Choroid plexus epithelial cell (primary cell): ENCODE measurements at regions not wholly inside any gene's neighbourhood (a gene's known extent, or its start where the extent isn't known, plus 50 kb on each side); places are given as distances from the start of the nearest gene placed in this dataset.

Source experiments
- DNase-seq: peaks from one replicate; pipeline ENCODE4 v3.0.0-alpha.2; 2010; ENCODE audit warnings: low read depth
- H3K4me3 ChIP-seq: 2 replicates; pipeline ENCODE4 v1.5.1; 2011; ENCODE audit warnings: low read depth, mild to moderate bottlenecking, control low read depth, low read length, moderate library complexity
- TF ChIP-seq, protein P1 (sequence below): conservative IDR thresholded peaks from 2 replicates; pipeline ENCODE4 v1.5.1; 2011; ENCODE audit warnings: low read depth, mild to moderate bottlenecking, control low read depth, inconsistent platforms, low read length, moderate library complexity

GRCh38 chr1:56215086-56215485, 364.3 kb downstream of the PLPP3 start:
- TF ChIP-seq, protein P1, sequence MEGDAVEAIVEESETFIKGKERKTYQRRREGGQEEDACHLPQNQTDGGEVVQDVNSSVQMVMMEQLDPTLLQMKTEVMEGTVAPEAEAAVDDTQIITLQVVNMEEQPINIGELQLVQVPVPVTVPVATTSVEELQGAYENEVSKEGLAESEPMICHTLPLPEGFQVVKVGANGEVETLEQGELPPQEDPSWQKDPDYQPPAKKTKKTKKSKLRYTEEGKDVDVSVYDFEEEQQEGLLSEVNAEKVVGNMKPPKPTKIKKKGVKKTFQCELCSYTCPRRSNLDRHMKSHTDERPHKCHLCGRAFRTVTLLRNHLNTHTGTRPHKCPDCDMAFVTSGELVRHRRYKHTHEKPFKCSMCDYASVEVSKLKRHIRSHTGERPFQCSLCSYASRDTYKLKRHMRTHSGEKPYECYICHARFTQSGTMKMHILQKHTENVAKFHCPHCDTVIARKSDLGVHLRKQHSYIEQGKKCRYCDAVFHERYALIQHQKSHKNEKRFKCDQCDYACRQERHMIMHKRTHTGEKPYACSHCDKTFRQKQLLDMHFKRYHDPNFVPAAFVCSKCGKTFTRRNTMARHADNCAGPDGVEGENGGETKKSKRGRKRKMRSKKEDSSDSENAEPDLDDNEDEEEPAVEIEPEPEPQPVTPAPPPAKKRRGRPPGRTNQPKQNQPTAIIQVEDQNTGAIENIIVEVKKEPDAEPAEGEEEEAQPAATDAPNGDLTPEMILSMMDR = no peak
- no peak overlapping the region for H3K4me3 ChIP-seq
- DNase-seq = no peak

DNA sequence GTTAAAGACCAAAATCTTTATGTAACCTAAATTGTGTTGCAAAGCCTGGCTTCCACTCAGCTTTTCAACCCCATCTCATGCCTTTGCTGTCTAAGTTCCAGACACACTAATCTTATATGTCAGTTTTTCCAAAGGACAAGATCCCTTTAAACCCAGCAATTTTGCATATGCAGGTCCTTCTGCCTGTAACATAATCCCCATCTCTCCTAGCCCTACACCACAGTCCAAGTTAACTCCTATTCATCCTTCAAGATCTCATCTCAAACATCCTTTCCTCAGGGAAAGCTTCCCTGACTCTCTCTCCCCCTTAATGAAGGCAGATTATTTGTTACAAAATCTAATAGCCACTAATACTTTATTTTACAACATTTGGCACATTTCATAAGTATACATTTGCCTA, 366.3 kb downstream of the PLPP3 start:
- TF ChIP-seq, protein P1 = no peak
- H3K4me3 ChIP-seq = no peak overlapping the region
- DNase-seq = no peak

DNA sequence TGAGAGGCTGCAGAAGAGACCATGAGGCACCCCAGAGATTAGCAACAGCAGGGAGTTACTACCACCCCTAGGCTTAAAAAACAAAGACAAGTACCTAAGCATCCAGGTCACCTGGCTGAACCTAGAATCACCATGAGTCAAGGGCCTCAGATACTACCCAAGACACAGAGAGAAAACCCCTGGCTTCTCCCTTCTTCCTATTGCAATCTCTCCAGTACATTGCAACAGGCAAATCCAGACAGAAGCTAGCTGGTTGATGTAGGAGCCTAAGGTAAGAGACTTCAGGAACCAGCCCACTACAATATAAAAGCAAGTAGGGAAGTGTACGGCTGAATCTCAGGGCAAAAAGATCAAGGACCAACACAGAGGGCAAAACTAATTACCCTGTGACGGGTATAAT, 367.2 kb downstream of the PLPP3 start:
- DNase-seq = no peak
- no peak overlapping the region for H3K4me3 ChIP-seq
- TF ChIP-seq, protein P1 = no peak

DNA sequence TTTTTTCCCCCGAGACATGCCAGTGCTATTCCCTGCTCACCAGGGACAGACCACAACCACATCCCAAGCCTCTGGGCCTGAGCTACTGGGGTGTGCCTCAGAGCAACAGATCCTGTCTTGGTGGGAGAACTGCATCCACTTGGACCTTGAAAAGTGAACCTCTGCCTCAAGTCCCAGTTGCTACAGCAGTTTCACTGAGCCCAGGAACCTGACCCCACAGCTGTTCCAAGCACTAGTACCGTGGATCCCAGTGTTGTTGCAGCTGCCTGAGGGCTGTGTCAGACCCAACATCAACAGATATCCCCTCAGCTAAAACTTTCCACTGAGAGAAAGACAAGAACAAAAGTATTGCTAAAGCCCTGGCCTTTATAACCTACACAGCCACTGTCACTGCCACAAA, 373.0 kb downstream of the PLPP3 start:
- DNase-seq = no peak
- TF ChIP-seq, protein P1 = no peak
- H3K4me3 ChIP-seq = no peak overlapping the region

- no peak for DNase-seq
- H3K4me3 ChIP-seq = no peak overlapping the region
- TF ChIP-seq, protein P1 = no peak
These were observed 375.2 kb downstream of the PLPP3 start for GRCh38 chr1:56204206-56204605.

DNA sequence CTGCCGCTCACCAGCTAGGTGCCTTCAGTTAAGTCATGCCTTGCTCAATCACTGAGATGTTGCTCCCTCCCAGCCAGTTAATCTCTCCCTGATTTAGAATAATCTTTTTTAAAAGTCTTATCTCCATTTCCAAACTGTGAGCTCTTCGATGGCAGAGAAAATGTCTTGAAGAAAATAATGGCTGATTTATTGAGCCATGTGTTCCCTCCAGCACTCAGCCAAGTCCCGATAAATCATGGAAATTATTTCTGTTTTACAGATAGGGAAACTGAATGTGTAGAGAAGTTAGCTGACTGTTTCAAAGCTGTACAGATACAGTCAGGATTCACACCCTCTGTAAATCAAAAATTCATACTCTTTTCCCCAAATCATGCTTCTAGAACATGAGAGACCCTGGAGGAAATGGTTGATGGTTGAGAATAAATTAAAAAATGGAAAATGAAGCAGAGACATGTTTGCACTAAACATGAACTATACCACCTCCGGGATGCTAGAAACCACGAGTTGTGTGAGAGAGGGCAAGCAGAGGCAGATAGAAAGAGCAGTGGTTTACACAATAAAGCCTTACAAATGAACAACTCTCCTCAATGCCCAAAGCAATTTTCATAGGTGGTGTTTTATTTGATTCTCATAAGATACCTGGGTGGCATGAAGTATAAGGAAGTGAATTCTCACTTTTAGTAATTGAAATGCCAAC, 376.4 kb downstream of the PLPP3 start:
- TF ChIP-seq, protein P1 = no peak
- H3K4me3 ChIP-seq = no peak overlapping the region
- no peak for DNase-seq

- DNase-seq = no peak
- H3K4me3 ChIP-seq = no peak overlapping the region
- TF ChIP-seq, protein P1 = no peak
These were observed 377.2 kb downstream of the PLPP3 start for GRCh38 chr1:56202186-56202585.
